SH-SY5Y (cell line): ENCODE measurements at regions not wholly inside any gene's neighbourhood (a gene's known extent, or its start where the extent isn't known, plus 50 kb on each side); places are given as distances from the start of the nearest gene placed in this dataset.

Experiments
- GATA2 ChIP-seq: IDR thresholded peaks from 2 replicates; pipeline ENCODE4 v1.6.1; 2011; ENCODE audit warnings: mild to moderate bottlenecking, low read depth, low read length
- GATA3 ChIP-seq: IDR thresholded peaks from 2 replicates; pipeline ENCODE4 v1.6.1; 2011; ENCODE audit warnings: low read depth, mild to moderate bottlenecking, low read length, moderate library complexity

DNA sequence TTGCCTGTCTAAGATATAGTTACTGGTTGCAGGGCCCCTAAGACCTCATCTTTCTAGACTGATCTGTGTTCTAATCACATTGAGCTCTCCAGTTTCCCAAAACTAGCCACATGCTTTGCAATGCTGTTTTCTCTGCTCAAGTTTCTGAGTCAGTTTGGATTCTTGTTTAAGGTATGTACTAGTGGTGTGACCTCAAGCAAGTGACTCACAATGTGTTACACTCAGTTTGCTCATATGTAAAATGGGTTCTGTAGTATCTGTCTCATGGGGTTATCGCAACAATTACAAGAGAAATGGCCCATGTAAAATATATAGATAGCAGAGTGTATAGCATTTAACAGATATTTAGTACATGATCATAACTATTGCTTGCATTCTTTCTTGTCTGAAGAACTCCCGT is 153.1 kb upstream of the ELL2 start:
- TF ChIP-seq GATA3 (no peak), GATA2 (no peak)

DNA sequence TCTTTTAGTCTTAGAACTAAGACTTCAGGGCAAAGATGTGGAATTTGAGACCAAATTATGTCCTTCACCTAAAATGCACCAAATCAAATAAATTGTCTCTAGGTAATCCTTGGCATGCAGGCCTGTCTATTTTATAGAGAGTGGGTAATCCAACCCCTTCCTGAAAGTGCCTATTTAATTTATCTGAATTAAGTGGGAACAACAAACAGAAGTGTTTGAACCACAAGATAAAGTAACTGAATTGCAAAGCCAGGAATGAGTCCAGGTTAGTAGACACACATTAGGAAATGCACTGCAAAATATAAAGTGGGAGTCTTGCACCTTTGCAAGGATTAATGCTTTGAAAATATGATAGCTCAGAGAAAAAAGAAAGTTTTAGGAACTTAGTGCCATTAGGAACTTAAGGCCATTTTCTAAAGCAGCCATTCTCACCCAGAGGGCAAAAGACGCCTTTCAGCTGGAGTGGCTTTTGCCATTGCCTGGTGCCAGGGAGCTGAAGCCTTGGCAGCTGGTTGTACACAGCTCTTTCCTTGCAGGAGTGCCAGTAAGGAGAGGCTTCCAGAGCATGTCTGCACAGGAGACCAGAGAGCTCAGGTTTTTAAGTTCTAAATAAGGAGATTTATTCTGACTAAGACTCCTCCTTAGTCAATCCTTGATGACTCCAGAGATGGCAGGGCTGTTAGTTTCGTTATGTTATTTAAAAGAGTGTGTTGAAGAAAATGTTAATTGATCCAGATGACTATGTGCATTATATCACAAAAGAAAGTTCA is 151.7 kb upstream of the ELL2 start:
- TF ChIP-seq GATA3 (no peak), GATA2 (no peak)

DNA sequence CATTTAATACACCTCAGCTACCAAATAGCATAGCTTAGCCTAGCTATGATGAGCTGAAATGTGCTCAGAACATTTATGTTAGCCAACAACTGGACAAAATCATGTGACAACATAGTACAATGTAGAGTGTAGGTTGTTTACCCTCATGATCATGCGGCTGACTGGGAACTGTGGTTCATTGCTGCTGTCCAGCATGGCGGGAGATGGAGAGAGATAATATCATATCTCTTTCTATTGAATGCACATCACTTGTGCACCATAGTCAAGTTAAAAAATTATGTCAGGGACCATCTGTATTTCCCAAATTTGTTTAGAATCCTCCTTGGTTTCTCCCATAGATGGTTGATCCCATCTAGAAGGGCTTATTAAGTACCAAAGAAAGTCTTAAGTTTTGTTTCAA is 151.1 kb upstream of the ELL2 start:
- TF ChIP-seq GATA3 (no peak), GATA2 (no peak)

DNA sequence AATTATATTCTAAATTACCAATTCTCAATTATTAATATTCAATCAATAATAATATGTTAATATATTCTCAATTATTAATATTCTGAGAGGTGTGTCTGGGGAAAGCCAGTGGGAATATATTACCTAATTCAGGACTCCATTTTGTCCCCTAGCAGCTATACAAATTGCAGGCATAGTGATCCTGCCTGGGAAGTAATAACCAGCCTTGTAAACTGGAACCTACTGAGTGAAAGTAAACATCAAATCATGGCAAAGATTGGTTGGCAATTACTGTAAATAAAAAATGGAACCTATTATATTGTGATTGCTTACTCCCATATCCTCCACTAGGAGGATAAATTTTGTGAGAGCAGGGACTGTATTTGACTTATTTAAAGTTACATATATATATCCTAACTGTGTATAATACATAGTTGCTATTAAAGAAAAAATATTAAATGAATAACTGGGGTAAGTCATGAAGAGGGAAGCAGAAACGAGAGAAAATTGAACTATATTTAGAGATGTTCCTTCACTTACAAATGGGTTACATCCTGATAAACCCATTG is 150.5 kb upstream of the ELL2 start:
- TF ChIP-seq GATA2, result no peak
- TF ChIP-seq GATA3, result no peak

DNA sequence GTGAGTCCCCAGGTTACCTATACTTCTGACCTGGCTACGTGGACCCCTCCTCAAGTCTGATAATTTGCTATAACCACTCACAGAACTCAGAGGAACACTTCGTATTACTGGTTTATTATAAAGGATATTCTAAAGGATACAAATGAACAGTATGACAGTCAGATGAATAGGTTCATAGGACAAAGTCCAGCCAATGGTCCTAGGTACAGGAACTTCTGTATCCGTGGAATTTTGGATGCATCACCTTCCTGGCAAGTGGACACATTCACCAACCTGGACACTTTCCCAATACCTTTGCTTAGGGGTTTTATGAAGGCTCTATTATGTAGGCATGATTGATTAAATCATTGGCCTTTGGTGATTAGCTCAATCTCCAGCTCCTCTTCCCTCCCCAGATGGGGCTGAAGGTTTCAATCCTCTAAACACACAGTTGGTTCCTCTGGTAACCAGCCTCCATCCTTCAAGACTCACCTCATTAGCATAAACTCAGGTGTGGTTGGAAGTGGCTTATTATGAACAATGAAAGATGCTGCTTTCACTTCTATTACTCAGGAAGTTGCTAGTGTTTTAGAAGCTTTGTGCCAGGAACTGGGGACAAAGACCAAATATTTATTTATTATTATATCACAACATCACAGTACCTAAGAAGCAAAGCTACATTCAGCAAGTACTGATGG is 149.6 kb upstream of the ELL2 start:
- TF ChIP-seq GATA3, result no peak
- no peak for TF ChIP-seq GATA2

DNA sequence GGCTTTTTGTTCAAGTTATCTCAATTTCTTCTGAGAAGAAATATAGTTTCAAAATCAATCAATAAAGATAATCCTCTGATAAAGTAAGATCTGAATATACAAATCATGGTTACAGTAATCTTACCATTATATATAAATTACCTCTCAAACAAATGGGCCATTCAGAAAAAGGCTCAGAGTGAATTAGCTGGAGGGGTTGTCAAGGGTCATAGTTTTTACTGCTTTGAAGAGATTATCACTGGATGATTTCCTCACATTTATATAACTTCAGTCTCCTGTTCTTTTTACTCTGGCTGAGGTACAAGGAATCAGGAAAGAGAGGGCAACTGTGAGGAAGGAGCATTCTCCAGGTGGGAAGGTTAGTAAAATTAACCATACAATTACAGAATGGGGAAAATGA is 148.6 kb upstream of the ELL2 start:
- TF ChIP-seq GATA2 (no peak), GATA3 (no peak)

DNA sequence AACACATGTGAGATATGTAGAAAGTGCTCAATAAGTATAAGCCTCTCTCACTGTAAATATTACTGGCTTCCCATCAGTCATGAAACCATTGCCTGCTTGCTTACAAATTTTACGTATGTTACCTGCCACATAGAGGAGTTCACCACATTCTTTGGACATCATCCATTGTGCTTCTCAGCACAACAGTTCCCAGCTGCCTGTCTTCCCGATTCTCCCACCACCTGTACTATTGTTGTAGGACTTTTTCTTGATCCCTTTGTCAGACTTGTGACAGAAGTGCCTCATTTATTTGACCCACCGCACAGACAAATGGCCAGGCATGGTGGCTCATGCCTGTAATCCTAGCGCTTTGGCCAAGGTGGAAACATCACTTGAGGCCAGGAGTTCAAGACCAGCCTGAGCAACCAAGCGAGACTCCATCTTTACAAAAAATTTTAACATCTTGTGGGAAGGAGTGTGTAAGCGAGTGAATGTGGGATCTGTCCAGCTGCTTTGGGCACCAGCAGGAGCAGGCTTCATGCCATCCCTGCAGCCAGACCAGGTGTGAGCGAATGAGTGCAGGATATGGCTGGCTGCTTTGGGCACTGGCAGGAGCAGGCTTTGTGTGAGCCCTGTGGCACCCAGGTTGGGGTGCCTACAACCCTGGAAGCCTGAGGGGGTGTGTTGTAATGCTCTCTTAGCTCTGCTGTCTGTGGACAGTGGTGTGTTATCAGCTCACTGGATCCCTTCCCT is 139.9 kb upstream of the ELL2 start:
- no peak for TF ChIP-seq GATA3
- no peak for TF ChIP-seq GATA2

DNA sequence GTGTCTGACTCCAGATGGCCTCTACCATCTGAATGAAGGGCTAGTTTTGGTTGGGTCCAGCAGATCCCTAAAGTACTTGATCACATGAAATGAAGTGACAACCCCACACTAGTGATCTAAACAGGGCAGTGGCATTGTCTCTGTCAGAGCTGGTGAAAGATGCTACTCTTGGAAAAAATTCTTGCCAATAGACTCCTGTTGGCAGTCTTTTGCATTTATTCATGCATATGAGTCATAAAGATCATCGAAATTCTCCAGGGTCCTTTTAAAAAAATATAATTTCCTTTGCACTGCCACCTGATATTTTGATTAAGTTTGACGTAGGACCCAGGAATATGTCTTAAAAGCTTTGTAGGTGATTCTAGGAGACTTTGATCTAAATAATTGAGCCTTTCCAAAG is 135.1 kb upstream of the ELL2 start:
- TF ChIP-seq GATA2, result no peak
- TF ChIP-seq GATA3, result no peak

DNA sequence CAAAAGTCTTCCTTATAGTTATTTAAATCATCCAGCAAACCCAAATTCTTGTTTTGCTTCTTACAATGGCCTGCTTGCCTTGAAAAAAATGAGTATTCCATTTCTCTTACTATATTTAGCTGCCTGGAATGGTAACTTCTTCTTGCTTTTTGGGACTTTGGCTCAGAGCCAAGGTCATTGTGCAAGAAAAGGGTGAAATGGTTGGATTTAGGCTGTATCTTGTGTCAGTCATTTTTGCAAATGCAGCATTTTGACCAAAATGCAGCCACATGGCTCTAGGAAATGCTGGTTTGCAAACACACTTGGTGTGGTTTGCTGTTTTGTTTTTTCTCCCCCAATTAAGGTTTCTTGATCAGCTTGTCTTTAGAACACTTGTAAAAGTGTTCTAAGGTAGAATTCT is 133.3 kb upstream of the ELL2 start:
- no peak for TF ChIP-seq GATA2
- no peak for TF ChIP-seq GATA3

DNA sequence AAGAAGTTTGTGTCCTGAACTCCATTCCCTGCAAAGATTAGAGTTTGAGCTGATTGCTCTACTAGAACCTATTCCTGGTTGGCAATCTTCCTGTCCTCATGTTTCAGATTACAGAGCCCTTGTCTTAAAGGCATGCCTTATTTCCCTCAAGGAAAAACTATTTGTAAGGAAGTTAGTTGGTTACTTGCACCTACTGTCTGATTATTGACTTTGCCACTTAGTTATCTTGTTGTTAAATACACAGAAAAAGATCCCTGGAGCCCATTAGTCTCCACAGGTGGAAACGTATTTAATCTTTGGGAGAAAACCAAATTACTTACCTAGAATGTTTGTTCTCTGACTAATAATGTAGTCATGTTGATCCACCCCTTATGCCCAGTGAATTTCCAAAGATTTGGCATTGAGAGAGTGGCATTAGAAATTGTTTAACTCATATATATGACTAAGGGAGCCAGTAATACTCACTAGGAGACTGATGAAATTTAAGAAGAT is 132.3 kb upstream of the ELL2 start:
- no peak for TF ChIP-seq GATA3
- no peak for TF ChIP-seq GATA2

DNA sequence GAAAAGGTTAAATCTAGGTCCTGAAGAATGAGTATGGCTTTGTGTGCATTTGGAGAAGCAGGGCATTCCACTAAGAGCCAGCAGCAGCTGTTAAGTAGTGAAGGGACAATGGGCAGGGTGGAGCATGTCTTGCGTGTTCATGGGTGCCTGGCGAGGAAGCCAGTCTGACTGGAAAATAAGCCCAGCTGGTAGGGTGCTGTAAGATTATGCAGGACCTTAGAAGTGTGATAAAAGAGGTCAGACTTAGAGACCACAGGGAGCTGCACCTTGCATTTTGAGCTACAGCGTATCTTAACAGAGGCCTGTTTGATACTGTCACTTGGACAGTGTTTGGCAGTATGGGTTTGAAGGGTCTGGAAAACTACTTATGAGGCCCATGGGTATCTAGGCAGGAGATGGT is 131.7 kb upstream of the ELL2 start:
- TF ChIP-seq GATA3 (no peak), GATA2 (no peak)

DNA sequence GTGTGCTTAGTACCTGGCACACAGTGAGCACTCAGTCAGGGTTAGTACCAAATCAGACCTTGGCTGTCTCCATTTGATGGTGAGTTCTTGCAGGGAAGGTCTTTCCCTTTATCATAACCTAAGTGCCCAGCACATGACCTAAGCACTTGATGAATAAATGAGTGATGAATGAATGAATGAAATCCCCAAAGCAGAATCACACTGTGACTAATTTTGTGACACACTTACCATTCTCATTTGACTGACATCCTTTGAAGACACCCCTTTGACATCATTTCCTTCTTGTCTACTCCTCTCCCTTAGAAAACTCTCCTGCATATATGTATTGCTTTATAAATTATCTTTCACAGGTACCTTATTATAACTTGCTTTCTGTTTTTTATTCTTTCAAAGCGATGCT is 130.2 kb upstream of the ELL2 start:
- TF ChIP-seq GATA2, result no peak
- no peak for TF ChIP-seq GATA3

DNA sequence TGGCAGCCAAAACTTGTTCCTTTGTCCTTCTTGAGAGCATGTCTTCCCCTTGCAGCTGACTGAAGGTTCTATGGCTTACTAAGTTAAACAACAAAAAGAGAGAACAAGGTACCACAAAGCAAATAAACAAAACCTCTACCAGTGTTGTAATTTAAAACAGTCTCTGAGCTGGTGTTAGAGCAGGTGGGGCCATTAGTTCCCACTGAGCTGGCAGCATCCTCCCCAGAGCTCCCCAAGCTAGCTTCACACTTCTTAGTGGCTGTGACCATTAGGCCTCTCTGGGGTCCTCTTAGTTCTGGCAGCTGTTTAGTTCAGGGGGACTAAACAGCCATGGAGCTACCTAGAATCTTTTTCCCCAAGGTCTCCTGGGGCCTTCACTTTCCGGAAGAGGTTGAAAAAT is 128.6 kb upstream of the ELL2 start:
- TF ChIP-seq GATA3 (no peak), GATA2 (no peak)
